Panc1 (cell line): ENCODE measurements at regions not wholly inside any gene's neighbourhood (a gene's known extent, or its start where the extent isn't known, plus 50 kb on each side); places are given as distances from the start of the nearest gene placed in this dataset.

Experiments
- ATAC-seq: fragments of 200-7000 bp; cut with Tn5 transposase; 2 replicates; pipeline ENCODE4 v1.9.1; 2020; ENCODE audit warnings: mild to moderate bottlenecking, moderate library complexity
- BruUV-seq: library from RNA; stranded (reverse); fragments of 400-500 nt; replicated peaks from 2 replicates; lab custom pipeline; 2021; lab: Mats Ljungman, UMichigan
- CTCF ChIA-PET: fragments of 300-600 bp; sonication (Branson Sonifier 250); formaldehyde crosslinking; loops from one replicate; lab custom pipeline; 2022; ENCODE audit warnings: antibody characterized with exemption; lab: Charles Lee
- POLR2A ChIA-PET: fragments of 300-600 bp; sonication (Branson Sonifier 250); formaldehyde crosslinking; loops from one replicate; lab custom pipeline; 2022; ENCODE audit warnings: antibody characterized with exemption; lab: Charles Lee
- DNase-seq: peaks from one replicate; pipeline ENCODE4 v3.0.0-alpha.2; 2010; ENCODE audit warnings: low read depth, low spot score
- H3K27ac ChIP-seq: 2 replicates; pipeline ENCODE4 v1.5.1; 2011; ENCODE audit warnings: mild to moderate bottlenecking, low read length, inconsistent platforms
- H3K27me3 ChIP-seq: fragments of 200-500 bp; sonication (Bioruptor generic); 2 replicates; pipeline ENCODE4 v1.6.0; 2014; ENCODE audit warnings: low read length, inconsistent platforms; ENCODE audit not compliant: control insufficient read depth, insufficient read depth
- H3K36me3 ChIP-seq: fragments of 200-500 bp; sonication (Bioruptor generic); 2 replicates; pipeline ENCODE4 v1.5.1; 2014; ENCODE audit warnings: inconsistent platforms, mild to moderate bottlenecking, low read length, moderate library complexity; ENCODE audit not compliant: control insufficient read depth, insufficient read depth
- H3K4me1 ChIP-seq: 2 replicates; pipeline ENCODE4 v1.5.1; 2011; ENCODE audit warnings: inconsistent platforms, mild to moderate bottlenecking, low read length, moderate library complexity; ENCODE audit not compliant: control insufficient read depth, insufficient read depth
- H3K4me3 ChIP-seq, 2 experiments: 2 replicates each; pipeline ENCODE4 v1.5.1; 2011 to 2012; ENCODE audit warnings: low read depth in 2 of 2, low read length in 2 of 2, mild to moderate bottlenecking in 2 of 2, inconsistent platforms in 1 of 2, moderate library complexity in 1 of 2
- H3K9me3 ChIP-seq: fragments of 200-500 bp; sonication (Bioruptor generic); 2 replicates; pipeline ENCODE4 v1.5.1; 2014; ENCODE audit warnings: low read depth, mild to moderate bottlenecking, inconsistent platforms, low read length, moderate library complexity; ENCODE audit not compliant: control insufficient read depth, insufficient read depth
- CTCF ChIP-seq: fragments of 450-650 bp; IDR thresholded peaks from 2 replicates; pipeline ENCODE4 v1.5.1; 2017; ENCODE audit warnings: mild to moderate bottlenecking
- POLR2AphosphoS5 ChIP-seq: IDR thresholded peaks from 2 replicates; pipeline ENCODE4 v1.6.1; 2012; ENCODE audit warnings: mild to moderate bottlenecking, low read depth, low read length, moderate library complexity
- REST ChIP-seq, 2 experiments: IDR thresholded peaks; 2 replicates each; pipeline ENCODE4 v1.6.1; 2011 to 2012; ENCODE audit warnings: low read depth in 2 of 2, control low read depth in 1 of 2, low read length in 1 of 2, mild to moderate bottlenecking in 1 of 2, moderate library complexity in 1 of 2; ENCODE audit not compliant: insufficient read depth in 1 of 2
- SIN3A ChIP-seq: IDR thresholded peaks from 2 replicates; pipeline ENCODE4 v1.6.1; 2012; ENCODE audit warnings: low read depth, mild to moderate bottlenecking, low read length, moderate library complexity, borderline replicate concordance; ENCODE audit not compliant: insufficient read depth
- TCF7L2 ChIP-seq: IDR thresholded peaks from 2 replicates; pipeline ENCODE4 v1.6.1; 2011; ENCODE audit warnings: mild to moderate bottlenecking, low read depth, low read length, inconsistent platforms
- in situ Hi-C: cut with HindIII; loops from 2 replicates; pipeline ENCODE4 v1.10.0; 2016; ENCODE audit warnings: low sequenced_read_pairs, low pct_unique_long_range_greater_than_20kb
- intact Hi-C: fragments of 100-400 bp; cut with micrococcal nuclease; formaldehyde crosslinking; loops from one replicate; pipeline ENCODE4 v1.10.0; 2022; ENCODE audit not compliant: unreplicated experiment

GRCh38 chr9:23258569-23258968 is 567.5 kb downstream of the ELAVL2 start:
- CTCF ChIA-PET: no interaction called here
- H3K27me3 ChIP-seq: no peaks in the 10 kb centered on the region
- DNase-seq (no peak), ATAC-seq (no peak)
- no peaks in the 10 kb centered on the region for H3K9me3 ChIP-seq
- H3K4me3 ChIP-seq: no peak overlapping the region
- intact Hi-C loops (no loop called here), in situ Hi-C loops (no loop called here)
- TF ChIP-seq TCF7L2: no peak
- TF ChIP-seq POLR2AphosphoS5: no peak
- TF ChIP-seq REST (IDR thresholded peaks at IDR 0.05; ENCODE audit: insufficient read depth in 1 of 2, low read depth in 2 of 2, low read length in 1 of 2): no peak
- TF ChIP-seq CTCF: no peak
- no peak for TF ChIP-seq SIN3A
- POLR2A ChIA-PET: no interaction called here
- no peak overlapping the region for H3K27ac ChIP-seq
- no peaks in the 10 kb centered on the region for H3K36me3 ChIP-seq
- no peaks in the 10 kb centered on the region for H3K4me1 ChIP-seq
- BruUV-seq: no TSS peak

GRCh38 chr9:23278561-23278960 is 547.5 kb downstream of the ELAVL2 start:
- H3K27me3 ChIP-seq: no peaks in the 10 kb centered on the region
- TF ChIP-seq SIN3A (no peak), CTCF (no peak), POLR2AphosphoS5 (no peak), TCF7L2 (no peak)
- no peak overlapping the region for H3K27ac ChIP-seq
- no peak for ATAC-seq
- ChIA-PET CTCF (no interaction called here), POLR2A (no interaction called here)
- H3K4me3 ChIP-seq: no peak overlapping the region
- in situ Hi-C loops: no loop called here
- DNase-seq: no peak
- no TSS peak for BruUV-seq
- no peaks in the 10 kb centered on the region for H3K4me1 ChIP-seq
- intact Hi-C loops: no loop called here
- H3K36me3 ChIP-seq: no peaks in the 10 kb centered on the region
- no peaks in the 10 kb centered on the region for H3K9me3 ChIP-seq
